ENCODE measurements at regions not wholly inside any gene's neighbourhood (a gene's known extent, or its start where the extent isn't known, plus 50 kb on each side); places are given as distances from the start of the nearest gene placed in this dataset.

- TF ChIP-seq CTCF (IDR thresholded peaks at IDR 0.05; ENCODE audit: low read length) (no peak), EZH2 (IDR thresholded peaks at IDR 0.05; ENCODE audit: borderline replicate concordance, low read length) (no peak)
These were observed 140.5 kb upstream of the TUT7 start for GRCh38 chr9:86494644-86495111.

Measured in OCI-LY1 (cell line).